ENCODE measurements at regions not wholly inside any gene's neighbourhood (a gene's known extent, or its start where the extent isn't known, plus 50 kb on each side); places are given as distances from the start of the nearest gene placed in this dataset.

- H3K4me3 ChIP-seq: no peak overlapping the region
- H3K27ac ChIP-seq: no peak overlapping the region
- FAIRE-seq (no peak), DNase-seq (no peak), ATAC-seq (no peak)
- intact Hi-C loops (cut with DNase I): no loop called here
- 85% methylated on average over 5 of the region's 5 CpGs for WGBS, 2 donors
- H3K36me3 ChIP-seq: no peaks in the 10 kb centered on the region
- TF ChIP-seq CTCF (IDR thresholded peaks at IDR 0.05): no peak
- H3K4me1 ChIP-seq: no peaks in the 10 kb centered on the region
- no peaks in the 10 kb centered on the region for H3K27me3 ChIP-seq
- H3K9me3 ChIP-seq: no peaks in the 10 kb centered on the region
These were observed 489.2 kb upstream of the ZMIZ1 start for GRCh38 chr10:78579576-78579975.

GRCh38 chr10:78579995-78580394, 488.8 kb upstream of the ZMIZ1 start:
- 71 to 77% methylated on average over 4 of the region's 4 CpGs for WGBS, 2 donors
- ATAC-seq (peak in 3 of 4 donors; percentile 29 to 64 (median 46)), DNase-seq (peak in 3 of 6 donors; percentile 13 to 49 (median 33)), FAIRE-seq (no peak)
- intact Hi-C loops (cut with DNase I): no loop called here
- H3K4me1 ChIP-seq: no peaks in the 10 kb centered on the region
- H3K27me3 ChIP-seq: no peaks in the 10 kb centered on the region
- no peaks in the 10 kb centered on the region for H3K9me3 ChIP-seq
- no peak for TF ChIP-seq CTCF (IDR thresholded peaks at IDR 0.05)
- H3K27ac ChIP-seq: no peak overlapping the region
- H3K4me3 ChIP-seq: no peak overlapping the region
- H3K36me3 ChIP-seq: no peaks in the 10 kb centered on the region

DNA sequence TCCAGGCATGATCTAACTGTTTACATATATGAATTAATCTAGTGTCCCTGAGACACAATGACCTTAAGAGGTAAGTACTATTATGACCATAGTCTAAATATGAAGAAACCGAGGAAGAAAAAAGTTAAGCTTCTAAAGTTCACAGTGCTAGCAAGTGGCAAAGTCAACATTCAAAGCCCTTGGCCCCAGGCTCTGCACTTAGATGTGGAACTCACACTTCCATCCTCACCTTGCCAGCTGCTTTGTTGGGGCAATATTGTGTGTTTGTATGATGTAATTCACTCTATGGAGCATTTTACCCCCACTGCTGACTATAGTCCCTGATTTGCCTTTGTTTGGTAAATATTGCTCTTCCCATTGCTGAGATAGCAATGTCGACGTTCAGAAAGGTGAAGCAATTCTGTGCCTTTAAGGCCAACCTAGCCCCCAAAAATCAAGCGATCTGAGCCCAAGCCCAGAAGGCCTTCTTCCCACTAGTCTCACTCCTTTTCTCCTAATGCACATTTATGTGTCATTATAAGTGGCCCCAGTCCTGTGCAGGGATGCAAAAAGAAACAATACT, 487.6 kb upstream of the ZMIZ1 start:
- no peak overlapping the region for H3K27ac ChIP-seq
- H3K27me3 ChIP-seq: no peaks in the 10 kb centered on the region
- ATAC-seq: no peak
- intact Hi-C loops (cut with DNase I): no loop called here
- 67 to 73% methylated on average over 4 of the region's 4 CpGs for WGBS, 2 donors
- no peaks in the 10 kb centered on the region for H3K36me3 ChIP-seq
- H3K4me1 ChIP-seq: no peaks in the 10 kb centered on the region
- DNase-seq: no peak
- no peak for FAIRE-seq
- no peaks in the 10 kb centered on the region for H3K9me3 ChIP-seq
- no peak for TF ChIP-seq CTCF (IDR thresholded peaks at IDR 0.05)
- no peak overlapping the region for H3K4me3 ChIP-seq

DNA sequence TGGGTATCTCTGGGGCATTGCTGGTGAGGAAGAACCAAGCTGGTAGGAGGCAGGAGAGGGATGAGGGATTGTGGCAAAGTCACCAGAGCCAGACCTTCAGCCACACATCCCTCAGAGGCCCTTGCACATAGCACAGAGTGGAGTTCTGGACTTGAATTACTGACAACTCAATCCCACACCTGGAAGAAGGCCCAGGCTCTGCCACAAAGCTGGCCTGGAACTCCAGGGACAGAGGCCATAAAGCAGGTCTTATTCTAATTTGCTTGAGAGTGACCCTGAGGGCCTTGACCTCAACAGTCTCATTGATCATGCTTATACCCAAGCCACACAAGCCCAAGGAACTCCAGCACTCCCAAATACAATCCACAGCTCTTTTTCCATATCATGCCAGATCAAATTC, 486.2 kb upstream of the ZMIZ1 start:
- H3K27me3 ChIP-seq: no peaks in the 10 kb centered on the region
- H3K27ac ChIP-seq: no peak overlapping the region
- no peaks in the 10 kb centered on the region for H3K9me3 ChIP-seq
- ATAC-seq (no peak), DNase-seq (no peak), FAIRE-seq (no peak)
- intact Hi-C loops (cut with DNase I): no loop called here
- H3K4me3 ChIP-seq: no peak overlapping the region
- no peaks in the 10 kb centered on the region for H3K4me1 ChIP-seq
- TF ChIP-seq CTCF (IDR thresholded peaks at IDR 0.05): no peak
- no peaks in the 10 kb centered on the region for H3K36me3 ChIP-seq

DNA sequence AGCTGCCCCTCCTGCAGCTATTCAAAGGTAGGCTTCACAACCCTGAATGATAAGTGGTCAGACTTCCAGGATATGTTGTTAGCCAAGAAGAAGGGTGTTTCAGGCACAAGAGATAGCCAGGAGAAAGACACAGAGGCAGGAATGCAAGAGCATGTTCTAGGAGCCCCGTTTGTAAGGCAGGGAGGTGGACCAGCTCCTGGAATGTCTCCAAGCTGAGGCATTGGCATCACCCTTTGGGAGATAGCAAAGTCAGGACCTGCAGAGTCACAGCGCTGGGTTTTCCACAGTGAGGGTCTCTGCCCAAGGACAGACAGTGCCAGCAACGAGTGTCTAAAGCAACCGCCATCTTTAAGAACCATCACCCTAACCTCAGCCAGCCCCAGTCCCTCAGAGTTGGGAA, 484.5 kb upstream of the ZMIZ1 start:
- Histone ChIP-seq H3K9me3 (no peaks in the 10 kb centered on the region), H3K4me1 (peaks cover 0 to 6% (median 0%) of the 10 kb centered on the region in 3 donors), H3K4me3 (no peak overlapping the region), H3K36me3 (no peaks in the 10 kb centered on the region), H3K27ac (no peak overlapping the region), H3K27me3 (no peaks in the 10 kb centered on the region)
- 76 to 83% methylated on average over 4 of the region's 4 CpGs for WGBS, 2 donors
- no peak for DNase-seq
- no peak for FAIRE-seq
- ATAC-seq: no peak
- intact Hi-C loops (cut with DNase I): no loop called here
- TF ChIP-seq CTCF (IDR thresholded peaks at IDR 0.05): no peak

All from pancreas (tissue), 10 donors.